Stimulated activated naive CD8-positive, alpha-beta T cell treated with anti-CD3 and anti-CD28 coated beads, Interleukin-15, amount 100 ng/mL, for 72 hours (primary cell): ENCODE measurements at regions not wholly inside any gene's neighbourhood (a gene's known extent, or its start where the extent isn't known, plus 50 kb on each side); places are given as distances from the start of the nearest gene placed in this dataset.

Experiments used
- ATAC-seq: fragments of 150-1000 bp; cut with Tn5 transposase; 2 replicates; pipeline ENCODE4 v1.10.0; 2021; ENCODE audit warnings: mild to moderate bottlenecking, moderate library complexity
- DNase-seq, 2 donors: peaks; one replicate each; pipeline ENCODE4 v3.0.0; 2021 to 2022
- H3K27ac Mint-ChIP-seq, 2 donors: one replicate each; pipeline ENCODE4 v1.8.0; 2022; ENCODE audit warnings: mild to moderate bottlenecking in 2 of 2, mixed read lengths in 2 of 2, moderate library complexity in 2 of 2
- H3K27me3 Mint-ChIP-seq: one replicate; pipeline ENCODE4 v1.8.0; 2022; ENCODE audit warnings: mixed read lengths
- H3K4me1 Mint-ChIP-seq: one replicate; pipeline ENCODE4 v1.8.0; 2022; ENCODE audit warnings: mild to moderate bottlenecking, mixed read lengths
- H3K4me3 Mint-ChIP-seq, 2 donors: one replicate each; pipeline ENCODE4 v1.8.0; 2022; ENCODE audit warnings: mild to moderate bottlenecking in 2 of 2, mixed read lengths in 2 of 2, moderate library complexity in 1 of 2
- H3K9me3 Mint-ChIP-seq, 2 donors: one replicate each; pipeline ENCODE4 v1.8.0; 2022; ENCODE audit warnings: mixed read lengths in 2 of 2

DNA sequence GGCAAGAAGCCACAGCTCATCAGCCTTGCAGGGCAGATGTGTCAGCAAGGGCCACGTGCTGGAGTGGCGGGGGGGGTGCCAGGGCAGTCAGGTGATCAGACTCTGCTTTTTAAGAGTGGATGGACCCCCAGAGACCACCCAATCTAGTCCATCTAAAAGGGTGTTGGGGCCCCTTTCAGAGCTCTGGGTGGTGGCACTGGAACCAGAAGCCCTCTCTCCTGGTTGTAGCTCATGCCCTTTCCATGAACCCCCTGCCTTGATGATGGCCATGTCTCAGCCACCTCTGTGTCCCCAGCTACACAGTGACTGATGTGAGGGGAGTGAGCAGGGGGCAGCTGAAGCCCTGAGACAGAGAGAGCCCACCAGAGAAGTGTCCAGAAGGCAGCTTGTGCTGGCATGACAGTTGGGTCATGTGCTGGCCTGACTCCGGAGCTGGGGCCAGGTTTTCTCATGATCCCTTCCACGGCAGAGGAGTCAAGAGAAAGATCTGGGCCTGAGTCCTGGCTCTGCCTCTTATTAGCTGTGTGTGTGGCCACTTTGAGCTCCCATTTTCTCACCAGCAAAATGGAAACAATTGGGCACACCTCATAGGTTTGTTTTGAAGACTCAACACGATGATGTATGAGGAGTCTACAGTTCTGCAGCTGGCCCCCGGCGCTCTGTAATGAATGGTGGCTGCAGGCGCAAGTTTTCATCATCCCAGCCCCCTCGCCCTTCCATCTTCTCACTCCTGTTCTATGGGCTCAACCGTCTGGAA, 195.7 kb downstream of the ZFP36L2 start:
- Mint-ChIP-seq H3K4me1 (peaks cover 35% of the 10 kb centered on the region), H3K9me3 (no peaks in the 10 kb centered on the region), H3K27ac (peak overlapping the region in 1 of 2 donors; percentile 10), H3K4me3 (no peak overlapping the region), H3K27me3 (no peaks in the 10 kb centered on the region)
- no peak for DNase-seq
- ATAC-seq: no peak

DNA sequence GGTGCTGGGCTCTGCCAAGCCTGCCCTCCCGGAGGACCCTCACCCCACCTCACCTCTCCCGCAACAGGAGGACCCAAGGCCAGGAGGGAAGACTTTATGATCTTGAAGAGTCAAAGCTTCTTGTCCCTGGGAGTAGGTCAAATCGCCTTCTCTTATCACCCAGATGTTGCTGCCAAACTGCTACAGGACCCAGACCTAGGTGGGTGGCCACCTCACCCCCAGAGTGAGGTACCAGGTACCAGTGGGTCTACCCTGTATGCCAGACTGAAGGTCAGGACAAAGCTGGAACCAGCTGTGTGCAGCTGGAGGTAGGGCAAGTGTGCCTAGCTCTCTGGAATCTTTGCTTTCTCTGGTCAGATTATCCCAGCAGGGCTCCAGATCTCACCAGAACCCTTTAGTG, 197.2 kb downstream of the ZFP36L2 start:
- Mint-ChIP-seq H3K27ac (peak overlapping the region in 1 of 2 donors; percentile 10), H3K4me1 (peaks cover 47% of the 10 kb centered on the region)

DNA sequence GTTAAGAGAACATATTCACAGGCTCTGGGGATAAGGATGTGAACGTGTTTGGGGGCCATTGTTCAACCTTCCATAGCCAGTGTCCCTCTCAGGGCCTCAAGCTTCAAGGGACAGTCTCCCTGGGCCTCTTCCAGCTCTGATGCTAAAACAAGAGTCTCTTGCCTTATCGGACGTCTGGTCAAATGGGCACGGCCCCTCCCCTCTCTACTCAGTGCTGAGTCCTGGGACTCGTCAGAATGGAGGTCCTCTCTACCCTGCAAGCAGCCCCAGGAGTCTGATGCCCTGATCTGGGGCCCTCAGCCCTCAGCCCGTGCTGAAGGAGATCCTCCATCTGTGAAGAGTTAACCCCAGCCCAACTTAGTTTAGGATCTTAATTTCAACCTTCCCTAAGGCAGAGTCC, 198.2 kb downstream of the ZFP36L2 start:
- H3K27me3 Mint-ChIP-seq: no peaks in the 10 kb centered on the region

More for the DNA sequence above, 197.2 kb downstream of the ZFP36L2 start:
- Mint-ChIP-seq H3K9me3 (no peaks in the 10 kb centered on the region), H3K27me3 (no peaks in the 10 kb centered on the region), H3K4me3 (no peak overlapping the region)
- ATAC-seq: no peak
- DNase-seq: no peak

DNA sequence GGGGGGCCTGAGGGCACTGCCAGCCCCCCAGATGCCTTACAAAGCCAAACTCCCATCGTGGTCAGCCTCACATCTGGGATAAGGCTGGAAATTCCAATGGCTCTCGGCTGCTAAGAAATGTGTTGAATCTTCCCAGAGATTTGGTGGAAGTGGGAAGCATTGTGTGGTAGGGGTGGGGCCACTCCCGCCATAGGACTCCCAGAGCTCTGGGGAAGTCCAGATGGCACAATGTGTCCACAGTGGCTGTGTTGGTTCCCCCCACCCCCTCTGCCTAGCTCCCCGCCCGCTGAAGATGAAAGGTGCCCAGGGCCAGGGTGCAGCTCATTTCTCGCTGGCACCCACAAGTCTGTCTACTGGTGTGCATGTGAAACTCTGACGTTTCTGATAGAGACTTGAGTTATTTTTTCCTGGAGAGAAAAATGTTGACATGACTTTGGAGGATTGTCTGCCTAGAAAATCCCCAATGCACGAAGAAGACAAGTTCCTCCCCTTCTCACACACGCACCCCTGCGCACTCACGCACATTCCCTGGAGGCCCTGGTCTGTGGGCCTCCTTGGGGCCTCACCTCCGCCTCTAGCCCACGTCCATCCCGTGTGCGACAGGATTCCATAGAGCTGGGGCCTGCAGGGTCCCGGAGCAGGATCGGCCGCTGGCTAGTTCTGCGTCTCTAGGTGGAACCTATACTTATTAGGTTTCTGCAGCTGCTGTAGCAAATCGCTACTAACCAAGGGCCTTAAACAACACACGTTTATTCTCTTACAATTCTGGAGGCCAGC, 199.1 kb downstream of the ZFP36L2 start:
- Mint-ChIP-seq H3K4me1 (peaks cover 35% of the 10 kb centered on the region), H3K27me3 (no peaks in the 10 kb centered on the region), H3K27ac (no peak overlapping the region), H3K4me3 (no peak overlapping the region), H3K9me3 (peaks cover 5 to 7% of the 10 kb centered on the region in 2 donors)
- ATAC-seq (peak; percentile 40), DNase-seq (no peak)

More for the DNA sequence above, 198.2 kb downstream of the ZFP36L2 start:
- no peak overlapping the region for H3K27ac Mint-ChIP-seq
- no peak for ATAC-seq
- H3K4me3 Mint-ChIP-seq: no peak overlapping the region
- H3K9me3 Mint-ChIP-seq: no peaks in the 10 kb centered on the region
- no peak for DNase-seq
- H3K4me1 Mint-ChIP-seq: peaks cover 40% of the 10 kb centered on the region

DNA sequence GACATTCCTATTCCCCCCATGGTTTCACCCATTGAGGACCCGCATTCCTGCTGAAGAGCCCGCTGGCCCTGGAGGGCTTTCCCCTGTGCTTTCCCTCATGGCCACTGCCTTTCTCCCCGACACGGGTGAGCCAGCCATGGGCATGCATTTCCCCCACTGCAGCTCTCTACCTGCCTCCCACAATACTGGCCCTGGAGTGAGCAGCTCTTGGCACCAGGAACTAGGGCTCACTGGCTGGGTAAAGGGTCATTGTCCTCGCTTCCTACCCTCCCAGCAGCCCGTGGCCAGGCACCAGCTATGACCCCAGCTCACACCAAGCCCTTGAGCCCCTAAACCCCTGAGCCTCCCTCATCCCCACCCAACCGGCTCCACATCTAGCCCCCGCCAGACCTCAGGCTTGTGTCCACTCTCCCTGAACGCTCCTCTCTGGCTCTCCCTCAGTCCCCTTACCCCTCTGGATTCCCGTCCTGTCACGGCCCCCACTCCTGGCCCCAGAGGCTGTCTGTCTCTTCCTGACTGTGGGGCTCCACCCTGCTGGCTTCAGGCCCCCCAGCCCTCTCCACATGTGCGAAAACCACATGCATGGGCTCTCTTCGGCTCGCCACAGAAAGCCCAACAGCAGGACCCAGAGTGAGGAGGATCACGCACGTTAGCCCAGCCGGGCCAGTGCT, 199.8 kb downstream of the ZFP36L2 start:
- DNase-seq (no peak), ATAC-seq (no peak)
- H3K27me3 Mint-ChIP-seq: no peaks in the 10 kb centered on the region
- H3K4me1 Mint-ChIP-seq: peaks cover 35% of the 10 kb centered on the region
- peaks cover 11% of the 10 kb centered on the region in 2 donors for H3K9me3 Mint-ChIP-seq
- no peak overlapping the region for H3K4me3 Mint-ChIP-seq
- peak overlapping the region; percentile 35 to 47 for H3K27ac Mint-ChIP-seq

DNA sequence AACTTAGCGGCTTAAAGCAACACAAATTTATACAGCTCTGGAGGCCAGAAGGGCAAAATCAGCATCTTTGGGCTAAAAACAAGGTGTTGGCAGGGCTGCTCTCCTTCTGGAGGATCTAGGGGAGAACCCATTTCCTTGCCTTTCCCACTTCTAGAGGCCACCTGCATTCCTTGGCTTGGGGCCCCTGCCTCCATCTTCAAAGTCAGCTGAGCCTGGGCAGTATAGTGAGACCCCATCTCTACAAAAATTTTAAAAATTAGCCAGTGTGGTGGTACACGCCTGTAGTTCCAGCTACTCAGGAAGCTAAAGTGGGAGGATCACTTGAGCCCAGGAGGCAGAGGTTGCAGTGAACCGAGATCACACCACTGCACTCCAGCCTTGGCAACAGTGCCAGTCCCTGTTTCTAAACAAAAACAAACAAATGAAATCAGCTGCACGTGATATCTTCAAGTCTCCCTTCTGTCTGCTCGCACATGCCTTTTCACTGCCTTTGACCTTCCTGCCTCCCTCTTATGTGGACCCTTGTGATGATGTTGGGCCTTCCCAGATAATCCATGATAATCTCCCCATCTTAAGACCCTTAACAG, 200.6 kb downstream of the ZFP36L2 start:
- no peaks in the 10 kb centered on the region for H3K27me3 Mint-ChIP-seq
- H3K4me3 Mint-ChIP-seq: no peak overlapping the region
- peaks cover 11 to 15% of the 10 kb centered on the region in 2 donors for H3K9me3 Mint-ChIP-seq
- DNase-seq (no peak), ATAC-seq (no peak)
- H3K4me1 Mint-ChIP-seq: peaks cover 35% of the 10 kb centered on the region
- H3K27ac Mint-ChIP-seq: peak overlapping the region in 1 of 2 donors; percentile 10

DNA sequence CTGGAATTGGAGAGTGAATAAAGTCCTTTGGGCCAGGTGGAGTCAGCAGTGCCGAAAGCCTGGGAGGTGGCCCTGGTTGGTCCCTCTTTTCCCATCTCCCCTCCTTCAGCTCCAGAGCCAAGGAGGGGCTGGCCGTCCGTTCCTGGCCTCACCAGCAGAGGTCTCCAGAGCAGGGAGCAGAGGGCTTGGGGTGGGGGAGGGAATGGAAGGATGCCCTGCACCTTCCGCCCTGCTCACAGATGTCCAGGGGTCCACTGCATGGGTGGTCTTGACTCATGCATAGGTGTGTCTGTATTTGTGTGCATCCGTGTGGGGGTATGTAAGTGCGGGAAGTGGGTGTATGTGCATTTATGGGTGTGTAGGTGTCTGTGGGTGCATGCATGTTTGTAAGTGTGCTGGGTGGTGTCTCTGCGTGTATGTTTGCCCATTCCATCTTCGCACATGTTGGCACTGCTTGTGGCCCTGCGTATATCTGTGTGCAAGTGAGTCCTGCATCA, 201.8 kb downstream of the ZFP36L2 start:
- DNase-seq: peak in 1 of 2 donors; percentile 40
- no peak overlapping the region for H3K4me3 Mint-ChIP-seq

DNA sequence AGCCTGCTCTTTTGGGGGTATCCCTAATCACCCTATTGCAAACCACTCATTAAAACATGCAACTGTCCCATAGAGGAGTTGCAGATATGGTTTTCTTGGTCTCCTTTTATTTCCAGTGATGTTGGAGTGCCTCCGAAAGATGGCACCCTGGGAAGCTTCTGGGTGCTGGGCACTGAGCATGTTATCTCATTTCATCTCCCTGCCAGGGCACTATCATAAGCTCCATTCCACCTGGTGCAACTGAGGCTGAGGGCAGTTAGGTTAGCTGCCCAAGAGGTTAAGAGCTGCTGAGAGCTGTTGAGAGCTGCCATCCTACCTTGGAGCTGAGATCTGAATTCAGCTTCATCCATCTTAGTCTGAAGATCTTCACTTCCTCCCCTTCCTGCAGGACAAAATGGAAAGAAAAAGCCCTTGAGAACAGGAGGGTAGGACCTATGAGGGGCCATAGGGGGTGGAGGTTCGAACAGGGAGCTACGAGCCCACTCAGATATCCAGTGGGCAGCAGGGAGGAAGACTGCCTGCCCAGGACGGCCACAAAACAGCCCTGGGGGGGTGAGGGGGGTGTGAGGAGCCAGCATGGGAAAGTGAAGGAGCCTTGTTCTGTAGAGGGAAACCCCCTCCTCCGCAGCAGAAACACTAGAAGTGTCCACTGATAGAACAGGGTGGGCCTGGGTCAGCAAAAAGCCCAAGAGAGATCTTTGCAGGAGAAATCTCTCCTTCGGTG, 202.5 kb downstream of the ZFP36L2 start:
- H3K4me1 Mint-ChIP-seq: peaks cover 35% of the 10 kb centered on the region
- ATAC-seq: no peak
- H3K4me3 Mint-ChIP-seq: no peak overlapping the region
- H3K9me3 Mint-ChIP-seq: peaks cover 11 to 15% of the 10 kb centered on the region in 2 donors
- DNase-seq: no peak
- no peaks in the 10 kb centered on the region for H3K27me3 Mint-ChIP-seq
- no peak overlapping the region for H3K27ac Mint-ChIP-seq

More for the DNA sequence above, 201.8 kb downstream of the ZFP36L2 start:
- Mint-ChIP-seq H3K9me3 (peaks cover 11 to 15% of the 10 kb centered on the region in 2 donors), H3K27ac (no peak overlapping the region), H3K4me1 (peaks cover 35% of the 10 kb centered on the region), H3K27me3 (no peaks in the 10 kb centered on the region)
- peak; percentile 60 for ATAC-seq

DNA sequence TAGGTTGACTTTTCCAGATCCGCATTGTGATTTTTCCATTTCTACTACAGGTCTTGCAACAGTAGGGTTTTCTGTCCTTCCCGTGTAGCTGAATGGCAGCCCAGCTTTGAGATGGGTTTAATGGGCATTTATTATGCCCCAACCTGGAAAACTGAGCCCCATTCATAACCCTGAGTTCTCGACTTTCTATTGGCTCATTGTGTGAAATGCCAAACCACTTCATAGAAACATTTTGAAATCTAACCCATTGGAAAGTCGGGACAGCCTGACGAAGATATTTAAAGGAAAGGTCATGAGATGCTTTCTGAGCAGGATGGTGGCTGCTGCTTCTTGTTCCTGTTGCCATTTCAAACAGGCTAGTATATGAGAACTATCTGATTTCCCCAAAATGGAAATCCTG, 203.5 kb downstream of the ZFP36L2 start:
- H3K4me3 Mint-ChIP-seq: no peak overlapping the region
- no peaks in the 10 kb centered on the region for H3K27me3 Mint-ChIP-seq
- H3K9me3 Mint-ChIP-seq: peaks cover 11 to 15% of the 10 kb centered on the region in 2 donors
- H3K4me1 Mint-ChIP-seq: peaks cover 31% of the 10 kb centered on the region
- H3K27ac Mint-ChIP-seq: no peak overlapping the region
- DNase-seq (no peak), ATAC-seq (no peak)

DNA sequence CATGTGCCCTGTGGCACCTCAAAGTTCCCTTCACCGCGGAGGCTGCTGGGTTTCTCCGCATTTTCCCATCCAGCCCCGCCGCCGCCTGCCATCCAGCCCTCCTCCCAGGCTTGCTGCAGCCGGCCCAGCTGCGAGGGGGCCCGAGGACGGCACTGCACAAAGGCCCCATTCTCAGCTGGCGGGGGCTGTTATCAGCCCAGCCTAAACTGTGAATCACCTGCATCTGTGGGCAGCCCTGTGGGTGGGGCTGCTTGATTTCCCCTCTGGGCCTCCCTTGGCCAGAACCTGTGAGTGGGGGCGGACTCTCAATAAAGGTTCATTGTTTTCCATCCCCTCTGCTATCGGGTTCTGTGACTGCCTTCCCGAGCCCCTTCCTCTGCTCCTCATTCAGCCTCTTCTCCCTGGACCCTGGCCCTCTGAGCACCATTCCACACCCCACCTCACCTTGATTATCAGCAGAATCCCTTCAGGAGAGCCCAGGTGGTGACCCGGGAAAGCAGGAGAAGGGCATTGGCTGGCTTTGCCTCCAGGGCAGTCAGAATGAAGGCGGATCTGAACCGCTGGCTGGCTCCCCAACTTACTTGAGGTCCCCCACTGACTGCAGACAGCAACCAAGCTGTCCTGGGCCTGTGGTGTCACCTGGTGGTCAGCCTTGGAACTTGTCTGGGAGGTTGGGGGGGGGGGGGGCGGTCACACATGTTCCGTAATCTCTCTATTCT, 204.5 kb downstream of the ZFP36L2 start:
- Mint-ChIP-seq H3K9me3 (peaks cover 11 to 15% of the 10 kb centered on the region in 2 donors), H3K27me3 (no peaks in the 10 kb centered on the region), H3K4me1 (peaks cover 24% of the 10 kb centered on the region), H3K27ac (no peak overlapping the region), H3K4me3 (no peak overlapping the region)
- no peak for ATAC-seq
- no peak for DNase-seq

DNA sequence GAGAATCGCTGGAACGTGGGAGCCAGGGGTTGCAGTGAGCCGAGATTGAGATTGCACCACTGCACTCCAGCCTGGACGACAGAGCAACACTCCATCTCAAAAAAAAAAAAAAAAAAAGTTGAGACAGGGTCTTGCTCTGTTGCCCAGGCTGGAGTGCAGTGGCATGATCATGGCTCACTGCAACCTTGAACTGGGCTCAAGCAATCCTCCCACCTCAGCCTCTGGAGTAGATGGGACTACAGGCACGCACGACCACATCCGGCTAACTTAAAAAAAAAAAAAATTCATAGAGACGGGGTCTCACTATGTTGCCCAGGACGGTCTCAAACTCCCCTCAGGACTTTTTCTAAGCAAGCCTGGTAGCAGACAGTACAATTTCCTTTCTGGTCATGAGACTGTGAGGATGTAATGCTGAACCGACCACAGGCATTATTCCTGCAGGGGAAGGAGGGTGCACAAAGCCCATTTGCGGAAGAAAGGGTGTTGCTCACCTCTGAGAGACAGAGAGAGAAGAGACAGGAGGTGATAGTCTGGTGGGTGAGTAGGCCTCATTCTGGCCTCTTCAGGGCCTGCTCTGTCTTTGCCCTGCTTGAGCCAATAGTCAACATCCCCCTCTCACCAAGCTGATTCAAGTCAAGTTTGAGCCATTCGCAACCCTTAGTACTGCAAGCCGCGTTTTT, 205.3 kb downstream of the ZFP36L2 start:
- H3K27me3 Mint-ChIP-seq: no peaks in the 10 kb centered on the region
- H3K9me3 Mint-ChIP-seq: peaks cover 11 to 15% of the 10 kb centered on the region in 2 donors
- no peak for ATAC-seq

DNA sequence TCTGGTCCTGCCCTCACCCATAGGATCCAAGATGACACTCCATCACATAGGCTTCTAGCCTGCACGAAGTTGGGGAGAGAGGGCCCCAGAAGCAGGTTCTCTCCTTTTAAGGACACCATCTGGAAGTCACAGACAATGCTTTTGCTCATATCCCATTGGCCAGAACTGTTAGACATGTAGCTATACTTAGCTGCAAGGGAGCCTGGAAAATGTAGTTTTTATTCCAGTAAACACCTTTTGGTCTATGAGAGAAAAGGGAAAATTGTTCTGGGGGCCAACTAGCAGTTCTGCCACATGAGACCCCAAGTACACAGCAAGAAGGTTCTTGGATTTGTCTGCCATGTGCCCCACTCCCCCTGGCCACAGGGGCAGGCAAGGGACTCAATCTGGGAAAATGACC, 206.1 kb downstream of the ZFP36L2 start:
- DNase-seq (no peak), ATAC-seq (no peak)
- Mint-ChIP-seq H3K4me1 (peaks cover 22% of the 10 kb centered on the region), H3K27ac (no peak overlapping the region), H3K9me3 (peaks cover 11 to 15% of the 10 kb centered on the region in 2 donors), H3K4me3 (no peak overlapping the region), H3K27me3 (no peaks in the 10 kb centered on the region)

More for the DNA sequence above, 205.3 kb downstream of the ZFP36L2 start:
- peak overlapping the region in 1 of 2 donors; percentile 64 for H3K27ac Mint-ChIP-seq
- peaks cover 24% of the 10 kb centered on the region for H3K4me1 Mint-ChIP-seq
- no peak for DNase-seq
- no peak overlapping the region for H3K4me3 Mint-ChIP-seq

DNA sequence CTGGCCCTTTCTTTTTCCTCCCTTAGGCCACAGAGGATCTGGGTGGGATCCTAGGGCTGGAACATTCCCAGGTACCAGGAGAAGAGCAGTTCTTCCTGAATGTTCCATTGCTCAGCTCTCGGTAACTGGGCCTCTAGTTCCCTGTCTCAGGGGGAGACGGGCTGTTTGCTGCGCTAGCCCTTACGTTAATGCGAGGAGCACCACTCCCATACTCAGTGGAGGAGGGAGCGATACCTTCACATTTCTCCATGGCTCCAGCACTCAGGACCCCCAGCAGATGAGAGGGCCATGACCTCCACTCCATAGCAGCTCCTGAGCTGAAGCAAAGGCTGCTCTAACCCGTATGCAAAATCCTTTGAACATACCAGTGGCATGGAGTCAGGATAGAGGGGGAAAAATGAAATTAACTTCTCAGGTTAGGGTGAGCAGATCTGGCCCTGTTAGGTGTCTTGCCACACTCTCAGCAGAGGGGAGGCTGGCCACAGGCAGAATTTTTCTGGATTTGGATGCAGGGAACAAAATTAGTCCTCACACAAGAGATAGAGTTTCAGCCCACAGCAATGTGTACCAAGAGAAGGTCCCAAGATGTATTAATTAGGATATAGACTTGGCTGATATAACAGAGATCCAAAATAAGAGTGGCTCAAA, 206.7 kb downstream of the ZFP36L2 start:
- H3K27me3 Mint-ChIP-seq: no peaks in the 10 kb centered on the region
- peaks cover 15% of the 10 kb centered on the region for H3K4me1 Mint-ChIP-seq
- peaks cover 11 to 15% of the 10 kb centered on the region in 2 donors for H3K9me3 Mint-ChIP-seq
- H3K4me3 Mint-ChIP-seq: no peak overlapping the region
- H3K27ac Mint-ChIP-seq: no peak overlapping the region
- no peak for DNase-seq
- no peak for ATAC-seq
